NOMO-1 treated with DMSO at 0.1 percent for 48 hours (cell line): ENCODE measurements at regions not wholly inside any gene's neighbourhood (a gene's known extent, or its start where the extent isn't known, plus 50 kb on each side); places are given as distances from the start of the nearest gene placed in this dataset.

ENCODE experiments used
- DNase-seq: peaks from one replicate; lab custom pipeline; 2025; ENCODE audit not compliant: unreplicated experiment; lab: John Stamatoyannopoulos, UW

DNA sequence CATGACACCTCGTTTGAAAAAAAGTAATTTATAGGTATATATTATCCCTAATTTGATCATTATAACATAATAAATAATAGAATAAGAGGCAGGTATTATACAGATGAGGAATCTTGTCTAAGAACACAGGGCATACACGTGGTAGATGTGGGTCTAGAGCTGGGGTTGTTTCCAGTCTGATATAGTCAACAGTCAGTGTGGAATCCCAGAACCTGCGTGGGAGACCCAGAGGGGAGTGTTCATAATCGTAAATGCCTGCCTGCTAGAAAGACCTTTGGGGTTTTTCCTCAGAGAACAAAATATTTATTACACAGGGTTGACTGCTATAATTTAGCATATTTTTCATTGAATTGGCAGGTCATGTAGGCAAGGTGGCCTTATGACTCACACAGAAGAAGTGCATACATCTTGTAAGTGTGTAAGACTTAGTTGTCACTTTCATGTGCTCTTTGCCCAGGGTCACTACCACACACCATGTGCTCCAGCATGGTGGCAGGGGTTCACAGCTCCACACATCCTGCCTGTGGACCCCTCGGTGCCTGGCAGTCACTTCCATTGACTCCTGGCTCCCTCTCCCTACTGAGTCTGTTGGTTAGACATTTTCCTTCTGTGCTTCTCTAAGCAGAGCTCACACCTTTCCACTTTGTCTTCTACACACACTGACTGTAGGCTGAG lies 94.9 kb upstream of the IKZF1 start:
- no peak for DNase-seq

DNA sequence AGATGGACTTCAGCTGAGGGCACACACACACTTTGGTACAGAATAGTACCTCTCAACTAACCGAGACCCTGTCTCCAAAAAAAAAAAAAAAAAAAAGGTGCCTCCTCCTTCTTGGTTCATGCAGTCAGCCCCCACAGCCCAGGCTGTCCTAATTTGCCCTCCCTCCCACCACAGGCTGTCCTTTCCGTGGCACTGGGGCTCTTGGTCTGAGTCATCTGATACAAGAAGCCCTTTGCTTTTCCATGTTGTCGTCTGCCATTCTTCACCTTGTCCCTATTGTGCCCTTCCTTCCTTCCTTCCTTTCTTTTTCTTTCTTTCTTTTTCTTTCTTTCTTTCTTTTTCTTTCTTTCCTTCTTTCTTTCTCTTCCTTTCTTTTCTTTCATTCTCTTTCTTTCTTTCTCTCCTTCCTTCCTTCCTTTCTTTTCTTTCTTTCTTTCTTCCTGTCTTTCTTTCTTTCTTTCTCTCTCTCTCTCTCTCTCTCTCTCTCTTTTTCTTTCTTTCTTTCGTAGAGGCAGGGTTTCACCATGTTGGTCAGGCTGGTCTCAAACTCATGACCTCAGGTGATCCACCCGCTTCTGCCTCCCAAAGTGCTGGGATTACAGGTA lies 96.0 kb upstream of the IKZF1 start:
- DNase-seq = no peak

DNA sequence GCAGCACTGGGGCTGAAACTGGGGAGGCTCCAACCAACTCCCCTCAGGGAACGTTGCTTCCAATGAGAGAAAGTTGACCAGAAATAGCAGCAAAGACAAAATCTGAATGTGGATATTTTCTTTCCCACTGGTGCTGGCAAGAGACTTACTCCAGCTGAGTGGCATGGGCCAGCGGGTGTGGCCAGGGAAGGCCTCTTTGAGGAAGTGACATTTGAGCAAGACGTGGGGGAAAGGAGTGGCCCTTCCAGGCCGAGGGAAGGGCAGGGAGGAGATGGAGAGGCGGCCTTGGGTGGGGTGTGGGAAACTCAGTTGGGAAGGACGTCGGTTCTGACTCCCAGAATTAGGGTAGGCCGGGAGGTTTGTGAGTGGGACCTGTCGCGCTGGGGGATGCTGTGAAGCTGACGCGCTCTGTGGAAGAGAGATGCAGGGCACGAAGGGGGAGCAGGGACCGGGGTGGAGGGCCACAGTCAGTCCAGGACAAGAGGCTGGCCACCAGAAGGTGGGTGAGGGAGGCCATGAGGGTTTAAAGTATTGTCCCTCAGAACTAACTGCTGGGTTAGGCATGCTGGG lies 96.7 kb upstream of the IKZF1 start:
- peak; percentile 27 for DNase-seq

DNA sequence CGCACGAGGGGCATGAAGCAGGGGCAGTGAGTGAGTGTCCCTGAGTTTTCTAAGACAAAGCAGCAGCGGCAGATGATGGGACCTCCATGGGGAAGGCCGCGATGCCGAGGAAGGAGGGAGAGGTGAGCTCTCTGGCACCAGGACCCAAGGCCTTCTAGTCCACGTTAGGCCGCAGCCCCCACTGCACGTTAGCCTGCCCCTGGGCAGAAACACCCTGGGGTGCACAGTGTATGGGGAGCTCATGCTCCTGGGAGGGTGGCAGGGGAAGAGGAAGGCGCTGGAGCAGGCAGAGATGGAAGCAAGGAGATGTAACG lies 97.3 kb upstream of the IKZF1 start:
- DNase-seq = no peak

DNA sequence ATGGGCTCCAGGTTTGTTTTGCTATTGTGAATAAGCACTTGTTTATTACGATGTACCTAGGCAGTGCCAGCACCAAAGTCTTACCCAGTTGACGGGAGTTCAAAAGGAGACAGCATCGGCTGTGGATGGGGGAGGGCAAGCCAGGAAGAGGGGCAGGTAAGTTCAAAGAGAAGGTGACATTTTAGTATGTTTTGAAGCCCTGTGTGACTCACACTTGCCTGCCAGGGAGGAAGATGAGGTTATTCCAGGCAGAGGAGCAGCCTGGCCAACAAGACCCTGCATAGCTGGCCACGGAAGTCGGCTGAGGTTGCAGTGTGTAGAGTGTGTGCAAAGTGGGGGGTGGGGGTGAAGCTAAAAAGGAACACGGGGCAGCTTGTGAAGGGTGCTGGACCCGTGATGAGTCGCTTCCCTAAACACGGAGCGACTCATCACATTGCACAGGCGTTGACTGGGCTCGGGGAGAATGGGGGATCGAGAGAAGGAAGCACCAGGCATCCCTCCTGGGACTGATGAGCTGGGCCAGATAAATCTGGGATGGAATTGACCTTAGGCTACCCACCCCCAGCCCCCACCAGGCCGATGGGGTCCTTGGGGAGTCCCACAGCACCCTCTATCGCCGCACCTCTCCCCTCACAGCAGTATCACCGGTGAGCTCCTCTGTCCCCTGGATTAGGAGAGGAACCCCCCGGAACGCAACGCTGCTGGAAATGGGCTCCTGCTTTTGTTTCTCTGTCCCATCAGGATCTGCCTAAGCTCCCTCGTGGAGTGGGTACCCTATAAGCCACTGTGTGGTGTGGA lies 97.9 kb upstream of the IKZF1 start:
- peak; percentile 39 for DNase-seq

DNA sequence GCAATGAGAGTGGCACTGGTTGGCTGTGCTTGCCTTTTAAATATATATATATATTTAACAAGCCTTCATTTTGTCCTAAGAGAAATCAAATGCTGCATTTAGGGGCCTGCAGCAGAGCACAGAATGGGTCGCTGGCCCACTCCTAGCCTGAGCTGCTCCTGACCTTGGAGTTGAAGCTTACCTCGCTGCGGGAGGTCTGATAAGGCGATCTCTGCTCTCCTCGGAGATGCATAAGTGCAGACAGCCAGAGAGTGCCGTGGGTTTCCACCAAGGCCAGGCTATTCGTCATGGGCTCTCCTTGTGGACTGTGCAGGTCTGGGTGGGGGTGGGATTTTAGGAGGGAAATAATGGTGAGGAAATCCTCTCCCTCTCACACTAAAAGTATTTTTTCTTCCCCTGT lies 99.5 kb upstream of the IKZF1 start:
- DNase-seq = no peak

DNA sequence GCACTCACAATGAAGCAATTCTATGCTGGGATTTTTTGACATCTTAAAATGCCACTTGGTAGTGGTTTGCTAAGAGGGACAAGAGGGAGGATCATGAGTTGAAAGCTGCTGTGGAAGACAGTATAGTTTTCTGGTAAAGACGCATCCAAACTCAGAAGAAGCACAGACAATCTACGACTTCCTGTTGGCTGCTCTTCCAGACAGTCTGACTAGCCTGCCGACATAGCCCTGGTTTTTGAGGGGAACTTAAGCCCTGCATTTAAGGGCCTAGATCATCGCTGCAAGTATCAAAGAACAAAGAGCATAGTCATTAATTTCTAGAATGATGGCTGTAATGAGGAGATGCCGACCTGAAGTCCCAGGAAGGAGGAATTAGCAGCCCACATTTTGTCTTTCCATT lies 99.9 kb upstream of the IKZF1 start:
- peak; percentile 28 for DNase-seq

DNA sequence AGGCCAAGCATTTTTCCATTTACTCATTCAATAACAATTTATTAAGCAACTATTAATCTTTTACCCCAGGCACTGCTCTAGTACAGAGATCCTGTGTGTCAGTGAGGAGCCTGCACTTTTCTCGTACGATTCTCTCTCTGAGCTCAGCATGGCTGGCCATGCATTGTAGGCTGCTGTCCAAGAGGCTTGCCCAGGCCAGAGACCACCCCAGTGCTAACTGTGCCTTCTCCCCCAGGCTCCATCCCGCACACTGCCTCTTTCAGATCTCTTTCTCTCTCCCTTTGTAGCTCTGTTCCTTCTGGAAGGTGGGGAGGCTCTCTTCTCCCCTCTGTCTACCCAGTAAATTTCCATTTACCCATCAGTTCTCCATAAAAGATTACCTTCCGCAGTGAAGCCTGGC lies 101.0 kb upstream of the IKZF1 start:
- no peak for DNase-seq

DNA sequence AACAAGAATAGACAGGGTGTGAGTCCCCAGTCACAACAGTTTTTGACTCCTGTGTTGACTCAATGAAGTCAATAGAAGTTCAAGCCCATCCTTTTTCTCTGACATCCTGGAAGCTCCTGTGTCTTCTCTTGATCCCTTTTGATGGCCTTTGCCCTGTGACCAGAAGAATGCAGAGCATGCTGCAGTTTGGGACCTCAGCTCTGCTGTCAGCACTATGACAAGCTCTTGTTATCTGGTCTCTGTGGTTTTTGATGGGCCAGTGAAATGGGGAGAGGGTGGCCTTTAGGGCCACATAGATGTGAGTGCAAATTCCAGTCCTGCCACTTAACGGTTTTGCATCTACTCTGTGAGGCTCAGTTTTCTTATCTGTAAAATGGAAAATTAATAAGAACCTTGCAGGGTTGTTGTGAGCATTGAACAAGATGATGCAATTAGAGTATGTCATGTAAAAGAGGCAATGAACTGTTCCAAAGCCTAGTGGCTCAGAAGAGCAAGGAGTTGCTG lies 102.4 kb upstream of the IKZF1 start:
- no peak for DNase-seq

DNA sequence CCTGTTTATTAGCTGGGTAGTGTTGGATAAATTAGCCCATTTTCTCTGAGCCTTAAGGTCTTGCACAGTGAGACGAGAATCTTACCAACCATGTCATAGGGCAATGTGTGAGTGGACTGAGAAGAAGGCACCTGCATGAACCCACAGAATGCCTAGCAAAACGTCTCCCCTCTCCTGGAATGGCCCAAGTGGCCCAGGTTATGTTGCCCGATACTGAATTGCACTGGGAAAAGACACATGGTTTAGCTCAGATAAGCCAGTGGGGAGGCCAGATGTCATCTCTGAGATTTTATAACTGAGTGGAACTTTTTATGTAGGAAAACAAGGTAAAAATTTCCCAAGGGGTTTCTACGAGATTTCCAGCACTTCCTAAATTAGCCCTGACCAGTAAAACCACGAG lies 104.7 kb upstream of the IKZF1 start:
- DNase-seq = no peak

DNA sequence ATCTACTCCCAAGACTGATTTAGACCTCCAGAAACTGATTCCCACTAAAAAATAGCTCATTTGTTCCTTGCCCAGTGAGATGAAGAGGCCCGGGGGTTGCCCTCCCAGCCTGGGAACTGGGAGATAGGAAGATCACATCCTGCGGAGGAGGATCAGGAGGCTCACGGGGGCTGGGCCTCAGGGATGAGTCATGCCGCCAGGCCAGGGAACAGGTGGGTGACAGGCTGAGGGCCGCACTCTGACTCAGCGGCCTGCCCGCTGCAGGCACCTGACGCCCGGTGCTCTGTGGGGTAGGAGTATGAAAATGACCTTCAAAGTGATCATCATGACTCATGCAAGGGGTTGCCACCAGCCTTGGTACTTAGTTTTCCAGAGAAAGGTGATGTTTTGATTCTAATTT lies 104.5 kb upstream of the ZPBP start:
- DNase-seq = no peak

DNA sequence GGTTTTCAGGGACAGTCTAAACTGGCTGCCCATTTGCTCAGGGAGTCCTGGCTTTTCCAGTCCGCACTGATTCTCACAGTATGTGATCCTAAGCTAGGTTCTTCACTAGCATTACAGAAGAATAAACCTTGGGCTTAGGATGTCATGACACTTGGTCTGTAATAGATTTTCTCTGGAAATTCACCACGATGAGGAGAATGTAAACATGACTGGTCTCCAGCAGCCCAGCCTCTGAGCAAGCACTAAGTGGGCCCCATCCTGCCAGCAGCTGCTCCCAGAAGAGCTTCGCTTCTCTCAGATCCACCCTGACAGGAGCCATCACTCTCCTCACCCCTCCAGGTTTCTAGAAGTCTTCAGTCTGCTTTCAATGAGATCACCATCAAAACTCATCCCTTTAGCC lies 103.7 kb upstream of the ZPBP start:
- DNase-seq = no peak

DNA sequence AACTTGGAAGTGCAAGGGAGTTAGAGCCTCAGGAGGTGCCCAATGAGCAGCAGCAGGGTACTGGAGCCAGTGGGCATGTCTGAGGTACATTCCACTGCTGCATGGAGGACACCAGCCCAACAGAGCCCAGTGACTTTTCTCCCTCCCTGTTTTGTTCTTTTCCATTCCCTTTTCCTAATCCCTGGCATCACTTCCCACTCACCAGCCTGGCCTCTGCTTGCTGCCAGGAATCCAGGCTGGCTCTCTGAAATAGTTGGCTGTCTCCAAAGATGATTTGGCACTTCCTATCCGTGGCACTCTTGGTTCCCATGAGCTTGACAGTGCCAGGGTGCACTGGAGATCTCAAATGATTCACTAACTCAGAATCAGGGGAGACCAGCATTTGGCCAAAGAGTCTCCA lies 97.7 kb upstream of the ZPBP start:
- DNase-seq = no peak

DNA sequence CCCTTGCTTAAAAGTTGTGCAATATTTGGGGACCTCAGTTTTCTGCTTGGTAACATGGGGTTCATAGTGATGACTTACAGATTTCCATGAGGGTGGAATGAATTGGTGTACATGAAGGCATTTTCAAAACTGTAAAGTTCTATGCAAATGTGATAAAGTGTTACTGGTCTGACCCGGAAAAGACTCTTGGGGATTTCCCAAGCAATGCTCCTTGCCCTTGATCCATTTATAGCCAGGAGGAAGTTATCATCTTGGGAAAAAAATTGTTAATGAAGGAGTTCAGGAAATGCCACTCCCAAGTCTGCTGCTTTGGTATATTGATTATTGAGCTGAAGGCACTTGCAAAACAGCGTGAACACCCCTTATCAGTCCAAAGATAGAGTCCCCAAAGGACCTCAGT lies 96.3 kb upstream of the ZPBP start:
- no peak for DNase-seq

DNA sequence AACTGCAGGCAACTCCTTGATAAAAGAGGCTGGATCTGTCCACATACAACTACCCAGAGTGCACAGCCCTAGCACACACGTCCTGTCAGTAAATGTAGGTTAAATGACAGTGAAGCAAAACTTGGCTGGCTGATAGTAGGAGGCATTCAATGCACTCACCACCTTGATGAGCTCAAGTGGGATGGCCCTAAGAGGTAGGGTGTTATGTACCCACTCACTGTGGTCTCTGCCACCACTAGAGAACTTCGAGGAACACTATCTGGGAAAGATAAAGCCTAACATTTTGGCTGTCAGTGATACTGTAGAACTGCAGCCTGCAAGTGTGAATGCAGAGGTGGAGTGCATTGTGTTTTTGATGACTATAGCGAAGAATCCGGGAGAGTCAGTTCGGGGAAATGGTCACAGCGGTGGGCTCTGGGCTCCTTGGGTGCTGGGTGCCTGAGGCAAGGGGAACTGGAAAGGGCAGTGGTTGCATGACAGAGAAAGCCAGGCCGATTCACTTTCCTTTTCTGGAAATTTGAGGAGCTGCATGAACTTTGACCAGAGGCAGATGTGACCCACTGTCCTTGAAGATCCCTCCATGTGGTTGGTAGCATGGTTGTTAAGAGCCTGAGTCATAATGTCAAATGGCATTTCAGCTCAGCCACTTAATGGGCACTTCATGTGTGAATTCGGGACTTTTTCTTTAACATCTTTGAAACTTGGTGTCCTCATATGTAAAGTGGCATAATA lies 93.1 kb upstream of the ZPBP start:
- DNase-seq = no peak

DNA sequence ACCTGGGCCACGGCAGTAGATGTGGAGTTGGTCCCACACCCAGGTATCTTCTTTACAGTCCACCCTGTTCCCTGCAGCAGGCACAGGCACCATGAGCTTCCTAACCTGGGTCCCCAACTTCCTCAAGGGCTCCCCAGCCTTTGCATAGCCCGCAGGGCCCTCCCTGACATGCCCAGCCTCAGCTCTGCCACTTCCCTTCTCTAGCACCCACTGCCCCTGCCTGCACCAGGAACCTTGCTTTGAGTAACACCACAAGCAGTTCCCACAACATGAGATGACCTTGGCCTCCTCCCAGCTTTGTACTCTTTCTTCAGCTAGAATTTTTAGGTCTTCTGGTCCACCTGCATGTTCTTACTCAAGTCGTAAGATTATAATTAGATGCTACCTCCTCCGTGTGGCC lies 92.2 kb upstream of the ZPBP start:
- peak; percentile 9 for DNase-seq

DNA sequence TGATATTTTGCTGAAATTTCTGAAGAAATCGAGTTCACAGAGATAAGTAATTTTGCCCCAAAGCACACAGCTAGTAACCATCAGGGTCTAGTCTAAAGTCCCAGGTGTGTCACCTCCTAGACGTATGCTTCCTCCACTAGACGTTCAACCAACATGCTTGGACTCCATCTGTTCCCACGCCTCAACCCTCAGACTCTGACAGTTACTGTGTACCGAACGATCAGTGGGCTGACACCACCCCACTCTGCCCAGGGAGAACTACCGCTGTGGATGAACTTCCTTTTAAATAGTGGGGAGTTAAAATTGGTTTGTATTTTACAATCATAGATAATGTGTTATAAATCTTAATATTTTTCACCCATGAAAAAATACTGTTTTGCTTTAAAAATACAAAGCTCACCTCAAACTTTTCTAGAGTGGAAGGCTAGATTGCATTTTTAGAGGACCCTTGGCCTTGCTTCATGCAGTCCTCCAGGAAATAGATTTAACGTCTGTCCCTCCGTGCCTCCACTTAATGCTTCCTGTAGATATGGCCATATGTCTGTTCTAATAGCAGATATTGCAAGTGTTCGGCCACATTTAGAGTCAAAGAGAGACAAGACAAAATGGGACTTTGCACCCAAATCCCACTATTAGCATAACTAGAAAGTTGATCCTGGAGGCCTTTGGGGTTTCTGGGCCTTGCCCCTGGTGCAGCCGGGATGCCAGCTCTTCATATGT lies 91.4 kb upstream of the ZPBP start:
- no peak for DNase-seq

DNA sequence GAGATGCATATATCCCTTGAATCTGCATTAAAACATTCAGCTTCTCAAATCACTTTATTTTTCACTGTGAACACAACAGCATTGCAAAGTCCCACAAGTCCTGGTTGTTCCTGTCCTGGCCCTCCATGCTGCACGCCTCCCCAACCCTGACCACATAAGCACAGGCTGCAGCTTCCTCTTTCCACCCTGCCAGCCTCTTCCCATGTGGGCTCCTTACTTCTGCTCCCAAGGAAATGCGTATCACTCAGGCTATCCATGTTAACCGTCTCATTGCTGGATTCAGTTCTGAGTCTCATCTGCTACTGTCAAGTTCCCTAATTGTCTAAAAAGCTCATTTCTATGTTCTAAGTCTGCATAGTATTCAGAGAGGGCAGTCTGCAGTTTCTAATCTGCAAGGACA lies 89.7 kb upstream of the ZPBP start:
- peak; percentile 50 for DNase-seq

DNA sequence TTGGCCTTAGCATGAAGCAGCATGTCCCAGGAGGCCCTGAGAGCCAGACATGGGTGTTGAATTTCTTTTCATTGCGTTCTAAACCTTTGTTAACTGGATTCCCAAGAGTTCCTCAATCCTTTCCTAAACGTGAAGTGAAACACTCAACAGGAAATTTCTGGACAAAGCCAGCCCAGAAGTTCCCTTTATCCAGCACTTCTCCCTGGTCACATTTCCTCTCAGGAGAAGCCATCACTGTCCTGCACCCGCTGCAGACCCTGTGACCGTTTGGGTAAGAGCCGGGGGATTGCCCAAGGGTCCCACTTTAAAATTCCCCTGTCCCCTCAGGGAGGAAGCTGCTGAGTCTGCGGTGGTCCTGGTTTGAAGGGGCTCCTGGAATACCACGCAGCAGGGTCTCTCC lies 88.0 kb upstream of the ZPBP start:
- DNase-seq = no peak

DNA sequence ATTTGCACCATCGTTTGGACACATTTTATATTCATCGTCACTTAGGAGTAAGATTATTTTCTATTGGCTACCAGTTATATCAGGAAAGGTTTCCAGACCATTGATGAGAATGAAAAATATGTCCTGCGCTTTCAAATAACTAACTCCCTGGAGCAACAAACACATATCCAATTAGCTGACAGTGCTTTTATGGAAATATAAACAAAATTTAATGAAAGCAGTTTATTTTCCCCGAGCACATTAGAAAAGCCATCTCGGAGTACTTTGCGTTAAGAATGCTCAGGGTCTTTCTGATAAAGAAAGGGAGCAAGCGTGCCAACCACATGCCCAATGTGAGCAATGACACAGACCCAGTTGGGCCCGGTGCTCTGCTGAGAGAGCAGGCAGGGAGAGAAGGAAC lies 85.1 kb upstream of the ZPBP start:
- DNase-seq = no peak

DNA sequence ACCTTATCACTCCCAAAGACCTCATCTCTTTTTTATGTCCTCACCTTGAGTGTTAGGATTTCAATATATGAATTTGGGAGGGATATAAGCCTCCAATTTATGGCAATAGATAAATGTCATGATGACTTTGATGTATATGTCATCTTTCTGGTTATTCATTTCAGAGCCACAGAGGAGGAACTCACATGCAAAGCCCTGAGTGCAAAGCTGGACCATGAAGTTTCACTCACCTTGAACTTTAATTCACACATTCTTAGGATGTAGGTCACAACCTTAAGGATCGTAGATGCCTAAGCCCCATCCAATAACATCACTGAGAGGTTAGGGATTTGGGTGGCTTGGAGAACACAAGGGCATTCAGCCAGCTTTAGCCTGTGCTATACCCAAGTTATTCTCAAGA lies 81.9 kb upstream of the ZPBP start:
- no peak for DNase-seq
